ENCODE measurements at regions not wholly inside any gene's neighbourhood (a gene's known extent, or its start where the extent isn't known, plus 50 kb on each side); places are given as distances from the start of the nearest gene placed in this dataset.

- Histone ChIP-seq H2BK20ac (ENCODE audit: low read length) (no peak overlapping the region), H3K56ac (replicated peaks; ENCODE audit: insufficient read length, low read depth, low read length) (no peak overlapping the region), H3K79me2 (ENCODE audit: control insufficient read depth in 1 of 2, insufficient read depth in 2 of 2, low read length in 2 of 2) (no peaks in the 10 kb centered on the region), H2BK120ac (replicated peaks; ENCODE audit: low read depth, low read length) (no peak overlapping the region), H3K23ac (ENCODE audit: insufficient read length) (no peak overlapping the region), H3K4ac (replicated peaks; ENCODE audit: insufficient read length, low read depth, low read length) (no peak overlapping the region), H3K9me3 (ENCODE audit: insufficient read depth in 2 of 2, low read depth in 1 of 2, low read length in 1 of 2) (no peaks in the 10 kb centered on the region), H3K23me2 (ENCODE audit: low read depth, low read length) (no peaks in the 10 kb centered on the region), H3K36me3 (ENCODE audit: control insufficient read depth in 2 of 4, insufficient read depth in 4 of 4, low read length in 3 of 4) (no peaks in the 10 kb centered on the region), H3K9ac (replicated peaks in 1 of 4; ENCODE audit: extremely low read depth in 1 of 4, low read depth in 3 of 4, low read length in 3 of 4) (no peak overlapping the region), H2BK15ac (ENCODE audit: low read length) (no peak overlapping the region), H3K18ac (ENCODE audit: extremely low read depth, low read length) (no peak overlapping the region), H3K14ac (ENCODE audit: insufficient read length) (no peak overlapping the region), H3K4me2 (ENCODE audit: insufficient read depth in 1 of 2, low read depth in 2 of 2, low read length in 2 of 2) (no peak overlapping the region), H3K27ac (ENCODE audit: low read depth, low read length) (no peak overlapping the region), H2BK5ac (ENCODE audit: low read depth, low read length) (no peak overlapping the region), H2AK5ac (ENCODE audit: low read depth, low read length) (no peak overlapping the region), H2BK12ac (ENCODE audit: low read depth, low read length) (no peak overlapping the region), H4K91ac (replicated peaks; ENCODE audit: insufficient read length, low read length) (no peak overlapping the region), H3K79me1 (ENCODE audit: low read depth, low read length) (no peaks in the 10 kb centered on the region), H3K27me3 (replicated peaks in 1 of 4; ENCODE audit: control insufficient read depth in 3 of 4, extremely low read depth in 1 of 4, insufficient read depth in 3 of 4, low read length in 3 of 4) (no peaks in the 10 kb centered on the region), H4K20me1 (replicated peaks in 1 of 2; ENCODE audit: control insufficient read depth in 1 of 2, insufficient read depth in 2 of 2, low read length in 2 of 2) (no peaks in the 10 kb centered on the region), H3K4me3 (ENCODE audit: extremely low read depth in 1 of 4, insufficient read depth in 2 of 4, low read depth in 3 of 4, low read length in 4 of 4) (no peak overlapping the region), H2AFZ (ENCODE audit: low read length) (peak overlapping the region; percentile 64; the same call in 1 of the 2 replicates), H4K5ac (ENCODE audit: insufficient read length, low read depth, low read length) (no peak overlapping the region), H4K8ac (ENCODE audit: extremely low read depth, insufficient read depth, low read length) (no peak overlapping the region), H3K4me1 (replicated peaks in 1 of 4; ENCODE audit: control insufficient read depth in 3 of 4, insufficient read depth in 4 of 4, low read length in 3 of 4) (peaks cover 0 to 7% (median 3%) of the 10 kb centered on the region in 4 experiments; a peak in 2 of 7 replicates)
- DNase-seq (ENCODE audit: low read depth in 1 of 2, low spot score in 2 of 2) (no peak), FAIRE-seq (peak; percentile 36)
- ChIA-PET POLR2A (ENCODE audit: partially characterized antibody) (interaction anchor here (0.5 kb wide), 1 partner anchor 69 kb away, joined by 4 read pairs; no protein-coding TSS in a partner anchor), CTCF (ENCODE audit: partially characterized antibody) (interaction anchor here (1.3 kb wide), 1 partner anchor 626 kb away, joined by 3 read pairs; no protein-coding TSS in a partner anchor)
- 82% methylated on average over 9 of the region's 9 CpGs; no CpG with 5 or more reads in 1 of the 2 experiments for WGBS, 2 experiments (ENCODE audit: extremely low coverage in 1 of 2, insufficient coverage in 1 of 2, insufficient read length in 1 of 2, insufficient replicate concordance in 2 of 2, low coverage in 1 of 2, low lambda C conversion rate in 2 of 2, missing lambda C conversion rate in 1 of 2)
- no peak for TF ChIP-seq SIRT6 (IDR thresholded peaks at IDR 0.05; ENCODE audit: low read length)
- no peak for TF ChIP-seq KDM5A (IDR thresholded peaks at IDR 0.05; ENCODE audit: low read length)
- TF ChIP-seq SIX5 (IDR thresholded peaks at IDR 0.05; ENCODE audit: low read depth, low read length): no peak
- TF ChIP-seq SP2 (IDR thresholded peaks at IDR 0.05; ENCODE audit: low read length): no peak
- no peak for TF ChIP-seq RXRA (IDR thresholded peaks at IDR 0.05; ENCODE audit: insufficient read depth, low read depth, low read length)
- TF ChIP-seq HDAC6 (IDR thresholded peaks at IDR 0.05; ENCODE audit: low read depth, low read length): no peak
- no peak for TF ChIP-seq SAP30 (IDR thresholded peaks at IDR 0.05; ENCODE audit: insufficient read depth, insufficient replicate concordance, low read length)
- TF ChIP-seq POLR2AphosphoS5 (IDR thresholded peaks at IDR 0.05; ENCODE audit: low read depth, low read length): no peak
Measured at GRCh38 chr17:70677783-70678647, 508.7 kb downstream of the KCNJ2 start.
